GM19438 (cell line): ENCODE measurements at regions not wholly inside any gene's neighbourhood (a gene's known extent, or its start where the extent isn't known, plus 50 kb on each side); places are given as distances from the start of the nearest gene placed in this dataset.
"Not testable (repeated sequence)": the region's sequence is repeated elsewhere in the genome, so short reads cannot be mapped to it uniquely, and the experiment has no call there.

ENCODE experiments used
- ATAC-seq: cut with Tn5 transposase; IDR thresholded peaks from one replicate; pipeline ENCODE4 v1.9.1; 2021; ENCODE audit warnings: low read depth; ENCODE audit not compliant: unreplicated experiment

DNA sequence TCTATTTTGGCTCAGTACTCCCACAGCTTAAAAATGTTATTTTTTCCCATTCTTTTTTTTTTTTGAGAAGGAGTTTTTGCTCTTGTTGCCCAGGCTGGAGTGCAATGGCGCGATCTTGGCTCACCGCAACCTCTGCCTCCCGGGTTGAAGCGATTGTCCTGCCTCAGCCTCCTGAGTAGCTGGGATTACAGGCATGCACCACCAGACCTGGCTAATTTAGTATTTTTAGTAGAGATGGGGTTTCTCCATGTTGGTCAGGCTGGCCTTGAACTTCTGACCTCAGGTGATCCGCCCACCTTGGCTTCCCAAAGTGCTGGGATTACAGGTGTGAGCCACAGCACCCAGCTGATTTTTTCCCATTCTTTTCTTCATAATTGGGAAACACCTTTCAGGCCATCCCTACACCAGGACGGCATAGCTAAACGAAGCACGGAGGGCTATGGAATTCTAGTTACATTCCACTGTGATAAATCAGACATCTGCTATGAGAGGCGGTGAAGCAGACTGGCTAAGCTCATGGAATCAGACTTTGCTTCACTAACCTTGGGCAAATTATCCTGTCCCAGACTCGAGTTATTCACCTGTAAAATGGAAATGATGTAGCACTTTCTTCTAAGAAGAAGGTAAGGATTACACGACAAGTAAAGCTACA lies 68.7 kb upstream of the ZFAND5 start:
- ATAC-seq = not testable (repeated sequence)

DNA sequence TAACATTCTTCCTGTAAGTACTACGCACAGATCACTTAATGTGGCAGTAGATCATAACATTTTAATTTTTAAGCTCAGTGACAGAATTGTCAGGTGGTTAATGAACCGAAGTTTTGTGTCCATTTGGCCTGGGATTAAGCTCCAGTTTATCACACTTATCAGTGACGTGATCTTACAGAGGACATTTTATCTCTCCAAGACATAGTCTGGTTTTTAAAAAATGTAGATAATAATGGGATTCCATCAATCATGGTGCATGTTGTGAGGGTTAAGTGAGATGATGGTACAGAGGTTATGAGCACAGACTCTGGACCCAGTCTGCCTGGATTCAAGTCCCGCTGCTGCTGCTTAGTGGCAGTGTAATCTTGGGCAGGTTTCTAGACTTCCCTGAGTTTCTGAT lies 66.0 kb upstream of the ZFAND5 start:
- ATAC-seq = no peak

DNA sequence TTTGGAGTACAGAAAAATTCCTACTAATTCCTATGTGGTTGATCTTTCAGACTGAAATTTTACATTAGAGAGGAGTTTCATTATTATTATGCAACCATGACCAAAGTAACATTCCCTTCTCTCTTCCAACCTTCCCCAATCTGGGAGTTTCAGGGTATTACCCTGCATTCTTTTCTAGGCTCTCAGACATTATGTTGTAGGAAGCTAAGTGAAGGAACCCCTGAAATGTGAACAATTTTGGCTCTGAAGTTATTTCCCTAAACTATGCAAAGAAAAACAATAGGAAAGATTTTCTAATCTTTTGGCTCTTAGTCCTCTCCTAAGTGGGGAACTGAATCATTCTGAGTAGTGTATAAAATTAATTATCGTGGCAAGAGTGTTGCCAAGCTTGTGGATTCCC lies 63.3 kb upstream of the ZFAND5 start:
- no peak for ATAC-seq

DNA sequence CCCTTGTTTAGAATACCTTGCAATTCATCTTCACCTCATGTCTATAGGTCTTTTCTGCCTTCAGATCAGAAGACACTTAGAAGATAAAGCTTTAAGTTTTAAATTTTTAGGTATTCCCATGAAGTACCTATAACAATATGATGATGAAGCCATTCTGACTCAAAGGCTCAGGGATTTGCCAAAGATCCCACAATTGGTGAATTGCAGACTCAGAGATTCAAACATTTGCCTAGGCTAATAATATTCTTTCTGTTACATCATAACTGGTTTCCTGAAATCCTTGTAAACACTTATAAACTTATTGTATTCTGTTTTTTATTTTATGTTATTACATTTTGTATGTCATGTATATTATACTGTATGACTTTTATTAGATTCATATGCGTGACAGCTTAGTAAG lies 62.8 kb upstream of the ZFAND5 start:
- ATAC-seq = no peak

DNA sequence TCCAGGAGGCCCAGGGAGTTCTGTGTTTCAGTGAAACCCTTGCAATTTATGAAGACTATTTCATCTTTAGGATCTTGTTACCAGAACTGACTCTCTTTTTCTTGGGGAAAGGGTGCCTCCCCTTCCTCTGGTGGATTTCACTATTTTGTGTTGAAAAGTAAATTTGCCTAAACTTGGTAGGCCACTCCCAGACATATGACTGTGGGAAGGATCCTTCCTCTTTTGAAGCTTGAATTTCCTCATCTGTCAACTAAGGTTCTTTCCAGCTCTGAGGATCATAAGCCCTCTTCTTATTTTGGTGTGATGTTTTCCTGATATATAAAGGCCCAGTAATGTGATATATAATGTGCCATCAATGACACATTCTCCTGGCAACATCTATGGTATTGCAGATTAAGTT lies 59.1 kb upstream of the ZFAND5 start:
- ATAC-seq = no peak

DNA sequence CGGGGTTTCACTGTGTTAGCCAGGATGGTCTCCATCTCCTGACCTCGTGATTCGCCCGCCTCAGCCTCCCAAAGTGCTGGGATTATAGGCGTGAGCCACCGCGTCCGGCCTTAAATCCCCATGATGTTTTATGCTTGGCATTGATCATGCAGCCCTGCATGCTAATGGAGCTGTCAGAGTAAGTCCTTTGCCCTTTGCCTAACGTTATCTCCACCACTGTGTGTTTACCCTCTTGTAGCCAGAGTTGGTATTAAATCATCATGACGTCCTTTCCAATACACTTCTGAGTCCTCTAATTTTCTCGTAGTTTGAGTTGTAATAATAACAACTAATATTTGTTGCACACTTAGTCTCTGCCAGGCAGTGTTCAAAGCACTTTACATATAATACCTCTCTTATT lies 57.2 kb upstream of the ZFAND5 start:
- no peak for ATAC-seq

DNA sequence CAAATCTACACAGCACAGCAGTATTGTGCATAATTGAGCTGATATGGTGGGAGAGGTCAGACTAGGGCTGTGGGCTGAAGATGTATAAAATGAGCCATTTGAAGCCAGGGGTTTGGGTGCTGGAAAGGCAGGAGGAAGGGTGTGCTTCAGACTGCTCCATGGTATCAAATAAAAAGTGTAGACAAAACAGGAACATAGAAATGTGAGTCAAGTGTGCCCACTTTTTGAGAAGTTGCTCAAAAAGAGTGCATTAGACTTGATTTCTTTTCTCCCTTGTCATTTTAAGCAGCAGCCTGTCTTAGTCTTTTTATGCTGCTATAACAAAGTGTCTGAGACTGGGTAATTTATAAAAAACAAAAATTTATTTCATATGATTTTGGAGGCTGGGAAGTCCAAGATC lies 55.8 kb upstream of the ZFAND5 start:
- no peak for ATAC-seq

DNA sequence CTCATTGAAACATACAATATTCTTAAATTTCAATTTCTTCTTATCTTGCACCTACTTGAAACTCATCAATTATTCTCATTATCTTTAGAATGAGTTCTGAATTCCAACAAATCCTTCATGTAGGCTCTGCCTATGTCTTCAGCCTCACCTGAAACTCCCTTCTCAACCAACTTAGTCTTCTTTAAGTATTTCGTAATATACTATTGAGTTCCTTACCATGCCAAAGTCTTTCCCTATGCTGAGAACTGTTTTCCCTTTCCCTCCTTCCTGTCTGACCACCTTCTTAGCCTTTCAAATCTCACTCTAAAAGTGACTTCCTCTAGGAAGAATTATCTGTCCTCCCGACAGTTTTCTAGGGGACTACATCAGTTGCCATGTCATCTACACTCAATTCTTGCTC lies 50.9 kb upstream of the ZFAND5 start:
- ATAC-seq = no peak

DNA sequence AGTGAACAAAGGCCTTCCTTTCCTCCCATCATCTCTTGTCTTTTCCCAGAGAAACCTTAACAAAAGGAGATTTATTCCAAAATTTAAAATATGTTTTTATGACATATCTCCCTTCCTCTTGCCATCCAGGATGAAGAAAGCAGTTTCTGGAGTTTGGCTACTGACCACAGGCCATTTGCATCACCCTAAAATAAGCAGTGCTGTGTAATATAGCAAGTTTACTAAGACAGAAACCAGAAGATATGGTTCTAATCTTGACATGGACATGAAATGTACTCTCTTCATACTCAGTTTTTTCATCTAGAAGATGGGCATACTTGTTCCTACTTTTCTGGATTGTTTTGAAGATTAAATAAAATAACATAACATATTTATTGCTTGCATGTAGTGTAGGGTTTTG lies 50.2 kb upstream of the ZFAND5 start:
- no peak for ATAC-seq
